ENCODE measurements at regions not wholly inside any gene's neighbourhood (a gene's known extent, or its start where the extent isn't known, plus 50 kb on each side); places are given as distances from the start of the nearest gene placed in this dataset.
"Not testable (repeated sequence)": the region's sequence is repeated elsewhere in the genome, so short reads cannot be mapped to it uniquely, and the experiment has no call there.

DNA sequence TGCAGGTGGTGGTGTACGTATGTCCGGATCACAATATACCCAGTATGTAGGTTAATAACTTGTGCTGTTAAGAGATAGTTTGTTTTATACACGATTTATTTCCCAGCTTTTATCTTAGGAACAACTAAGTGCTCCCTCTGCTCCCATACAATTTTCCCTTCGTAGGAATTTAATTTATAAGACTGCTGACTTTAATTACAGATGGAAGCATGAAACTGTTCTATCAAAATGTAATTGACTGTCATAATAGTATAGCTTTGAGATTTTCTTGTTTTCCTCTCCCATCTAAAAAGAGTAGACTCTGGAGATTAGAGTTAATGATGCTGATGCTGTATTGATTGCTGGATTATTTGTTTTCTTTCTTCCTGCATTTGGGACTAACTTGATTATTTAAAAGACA lies 370.7 kb upstream of the SGO1 start:
- DNase-seq (ENCODE audit: low read depth in 2 of 2) = no peak

DNA sequence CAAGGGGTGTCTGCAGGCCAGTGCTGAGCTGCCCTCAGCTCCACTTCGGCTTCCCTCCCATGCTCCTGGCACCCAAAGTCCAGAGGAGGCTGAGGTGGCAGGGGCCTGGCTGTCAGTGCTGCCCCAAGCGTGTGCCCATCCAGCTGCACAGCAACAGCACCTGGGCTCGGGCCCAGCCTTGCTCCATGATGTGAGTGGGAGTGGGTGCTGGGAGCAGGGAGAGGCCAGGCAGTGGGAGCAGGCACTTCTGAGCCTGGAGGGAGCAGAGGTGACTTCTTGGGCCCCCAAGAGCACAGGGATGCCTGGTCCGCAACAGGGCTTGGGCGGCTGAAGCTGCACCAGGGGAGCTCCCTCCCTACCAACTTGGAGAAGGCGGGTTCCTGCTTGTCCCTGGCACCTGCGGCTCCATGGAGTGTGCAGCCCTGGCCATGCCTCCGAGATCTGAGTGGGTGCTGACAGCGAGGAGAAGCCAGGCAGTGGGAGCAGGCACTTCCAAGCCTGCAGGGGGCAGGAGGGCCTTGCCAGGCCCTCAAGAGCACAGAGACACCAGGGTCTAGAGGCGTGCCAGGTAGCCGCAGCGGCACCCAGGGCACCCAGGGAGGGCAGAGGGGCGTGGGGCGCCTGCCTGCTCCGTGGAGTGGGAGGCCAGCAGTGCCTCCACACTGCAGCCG lies 366.7 kb upstream of the SGO1 start:
- no peak for DNase-seq (ENCODE audit: low read depth in 2 of 2)

DNA sequence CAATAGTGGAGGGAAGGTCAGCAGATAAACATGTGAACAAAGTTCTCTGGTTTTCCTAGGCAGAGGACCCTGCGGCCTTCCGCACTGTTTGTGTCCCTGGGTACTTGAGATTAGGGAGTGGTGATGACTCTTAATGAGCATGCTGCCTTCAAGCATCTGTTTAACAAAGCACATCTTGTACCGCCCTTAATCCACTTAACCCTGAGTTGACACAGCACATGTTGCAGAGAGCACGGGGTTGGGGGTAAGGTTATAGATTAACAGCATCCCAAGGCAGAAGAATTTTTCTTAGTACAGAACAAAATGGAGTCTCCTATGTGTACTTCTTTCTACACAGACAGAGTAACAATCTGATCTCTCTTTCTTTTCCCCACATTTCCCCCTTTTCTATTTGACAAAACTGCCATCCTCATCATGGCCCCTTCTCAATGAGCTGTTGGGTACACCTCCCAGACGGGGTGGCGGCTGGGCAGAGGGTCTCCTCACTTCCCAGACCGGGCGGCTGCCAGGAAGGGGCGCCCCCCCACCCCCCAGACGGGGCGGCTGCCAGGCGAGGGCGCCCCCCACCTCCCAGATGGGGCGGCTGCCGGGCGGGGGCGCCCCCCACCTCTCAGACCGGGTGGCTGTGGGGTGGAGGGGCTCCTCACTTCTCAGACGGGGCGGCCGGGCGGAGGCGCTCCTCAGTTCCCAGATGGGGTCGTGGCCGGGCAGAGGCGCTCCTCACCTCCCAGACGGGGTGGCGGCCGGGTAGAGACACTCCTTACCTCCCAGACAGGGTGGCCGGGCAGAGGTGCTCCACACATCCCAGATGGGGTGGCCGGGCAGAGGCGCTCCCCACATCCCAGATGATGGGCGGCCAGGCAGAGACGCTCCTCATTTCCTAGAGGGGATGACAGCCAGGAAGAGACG lies 361.6 kb upstream of the SGO1 start:
- DNase-seq (ENCODE audit: low read depth in 2 of 2) = not testable (repeated sequence)

DNA sequence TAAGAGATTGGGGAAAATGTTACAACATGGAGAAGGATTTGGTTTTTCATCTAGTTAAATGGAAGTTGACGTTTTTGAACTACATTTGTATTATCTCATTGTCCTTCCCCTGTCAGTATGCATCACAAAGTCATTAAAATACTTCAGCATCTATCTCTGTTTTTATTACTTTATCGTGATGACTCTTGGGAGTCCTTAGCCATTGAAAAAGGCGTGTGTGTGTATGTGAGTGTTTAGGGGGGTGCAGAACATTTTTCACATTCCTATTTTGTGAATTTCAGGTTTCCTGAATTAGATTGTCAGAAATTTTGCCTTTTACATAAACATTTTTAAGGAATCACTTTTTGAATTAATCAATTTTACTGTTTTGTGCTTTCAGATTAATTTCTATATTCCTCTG lies 360.6 kb upstream of the SGO1 start:
- no peak for DNase-seq (ENCODE audit: low read depth in 2 of 2)

DNA sequence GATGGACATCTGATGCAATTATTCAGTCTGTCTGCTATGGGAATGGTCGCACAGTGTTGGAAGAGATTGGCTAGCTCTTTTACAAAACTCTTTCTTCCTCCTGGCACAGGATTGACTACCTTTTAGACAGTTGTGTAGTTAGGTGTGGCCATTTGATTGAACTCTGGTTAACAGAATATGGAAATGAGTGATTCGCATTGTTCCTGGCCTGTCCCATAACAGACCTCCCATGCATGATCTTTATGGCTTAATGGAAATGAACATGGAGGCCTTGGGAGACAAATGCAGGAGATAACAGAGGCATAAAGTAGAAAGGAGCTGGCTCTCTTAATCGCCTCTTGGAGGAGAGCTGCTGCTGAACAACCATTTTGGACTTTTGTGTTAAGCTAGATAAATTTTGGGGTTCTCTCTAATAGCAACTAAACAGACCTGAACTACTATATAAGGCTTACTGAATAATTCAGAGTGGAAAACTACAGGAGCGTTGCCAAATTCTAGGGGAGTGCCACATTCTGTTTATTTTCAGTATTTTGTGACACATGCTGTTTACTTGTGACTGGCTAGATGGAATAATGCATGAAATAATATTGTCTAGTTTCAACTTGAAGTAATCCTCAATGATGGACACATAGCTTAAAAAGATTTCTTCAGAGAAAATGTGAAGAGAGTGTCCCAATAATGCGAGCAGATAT lies 357.7 kb upstream of the SGO1 start:
- no peak for DNase-seq (ENCODE audit: low read depth in 2 of 2)

DNA sequence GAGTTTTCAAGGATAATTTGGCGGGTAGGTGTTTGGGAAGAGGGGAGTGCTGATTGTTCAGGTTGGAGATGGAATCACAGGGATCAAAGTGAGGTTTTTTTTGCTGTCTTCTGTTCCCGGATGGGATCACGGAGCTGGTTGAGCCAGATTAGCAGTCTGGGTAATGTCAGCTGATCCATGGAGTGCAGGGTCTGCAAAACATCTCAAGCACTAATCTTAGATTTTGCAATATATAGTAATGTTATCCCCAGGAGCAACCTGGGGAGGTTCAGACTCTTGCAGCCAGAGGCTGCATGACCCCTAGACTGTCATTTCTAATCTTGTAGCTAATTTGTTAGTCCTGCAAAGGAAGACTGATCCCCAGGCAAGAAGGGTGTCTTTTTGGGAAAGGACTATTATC lies 354.1 kb upstream of the SGO1 start:
- no peak for DNase-seq (ENCODE audit: low read depth in 2 of 2)

DNA sequence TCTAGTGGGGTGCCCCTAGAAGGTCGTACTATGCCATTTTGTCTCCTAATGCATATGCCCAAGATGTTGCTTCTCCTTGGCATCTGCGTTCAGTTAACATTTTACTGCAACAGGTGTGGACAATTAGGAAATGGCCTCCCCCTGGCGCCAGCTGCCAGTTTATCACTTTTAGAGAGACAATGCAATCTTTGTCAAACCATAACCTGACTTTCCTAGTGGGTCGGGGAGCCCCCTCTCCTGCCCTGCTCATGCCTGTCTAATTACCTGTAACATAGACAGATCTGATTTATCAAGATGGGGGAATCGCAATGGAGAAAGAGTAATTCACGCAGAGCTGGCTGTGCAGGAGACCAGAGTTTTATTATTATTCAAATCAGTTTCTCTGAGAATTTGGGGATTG lies 353.7 kb upstream of the SGO1 start:
- no peak for DNase-seq (ENCODE audit: low read depth in 2 of 2)

DNA sequence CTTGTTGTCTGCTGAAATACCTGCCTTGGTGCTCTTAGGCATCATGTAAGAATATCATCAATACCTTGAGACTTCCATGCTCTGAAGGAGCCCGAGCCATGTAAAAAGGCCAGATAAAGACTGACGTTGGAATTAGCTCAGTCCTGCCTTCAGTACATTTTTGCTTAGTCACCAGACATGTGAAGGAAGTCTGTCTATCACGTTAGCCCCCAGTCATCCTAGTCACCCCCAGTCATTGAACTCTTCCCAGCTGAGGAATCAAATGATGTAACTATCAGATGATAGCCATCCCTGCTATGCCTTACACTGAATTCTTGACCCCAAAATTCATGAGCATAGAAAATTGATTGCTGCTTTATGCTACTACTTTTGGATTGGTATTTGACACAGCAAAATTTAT lies 351.2 kb upstream of the SGO1 start:
- DNase-seq (ENCODE audit: low read depth in 2 of 2) = no peak

DNA sequence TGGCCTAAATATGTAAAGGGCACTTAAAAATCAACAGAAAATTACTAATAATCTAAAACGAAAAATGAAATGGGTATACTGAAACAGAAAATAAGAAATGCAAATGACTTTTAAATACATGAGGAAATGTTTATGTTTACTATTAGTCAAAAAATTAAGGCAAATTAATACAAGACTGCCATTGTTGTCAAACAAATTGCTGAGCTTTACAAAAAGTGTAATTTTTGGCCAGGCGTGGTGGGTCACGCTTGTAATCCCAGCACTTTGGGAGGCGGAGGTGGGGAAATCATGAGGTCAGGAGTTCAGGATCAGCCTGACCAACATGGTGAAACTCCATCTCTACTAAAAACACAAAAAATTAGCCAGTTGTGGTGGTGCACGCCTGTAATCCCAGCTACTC lies 343.9 kb upstream of the SGO1 start:
- DNase-seq (ENCODE audit: low read depth in 2 of 2) = no peak

DNA sequence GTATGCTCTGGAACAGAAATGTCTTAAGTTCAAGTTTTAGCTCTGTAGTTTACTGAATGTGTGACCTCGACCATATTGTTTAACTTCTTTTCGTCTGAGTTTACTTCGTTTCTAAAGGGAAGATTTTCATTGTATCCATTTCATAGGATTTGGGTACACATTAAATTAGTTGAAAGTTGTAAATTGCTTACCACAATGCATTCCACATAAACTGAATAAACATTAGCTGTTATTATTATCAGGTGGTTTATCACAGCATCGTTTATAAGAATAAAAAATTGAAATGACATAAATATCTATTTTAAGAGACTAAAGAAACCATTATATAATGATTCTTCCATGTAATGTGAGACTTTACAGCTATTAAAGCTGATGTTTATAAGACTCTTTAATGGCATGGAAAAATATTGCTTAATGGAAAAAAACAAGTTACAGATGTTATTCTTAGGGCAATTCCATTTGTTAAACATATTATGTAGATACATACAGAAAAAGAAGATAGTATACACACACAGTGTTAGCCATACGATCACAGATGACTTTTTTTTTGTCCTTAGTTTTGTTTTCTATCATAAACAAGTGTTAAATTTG lies 342.3 kb upstream of the SGO1 start:
- no peak for DNase-seq (ENCODE audit: low read depth in 2 of 2)

DNA sequence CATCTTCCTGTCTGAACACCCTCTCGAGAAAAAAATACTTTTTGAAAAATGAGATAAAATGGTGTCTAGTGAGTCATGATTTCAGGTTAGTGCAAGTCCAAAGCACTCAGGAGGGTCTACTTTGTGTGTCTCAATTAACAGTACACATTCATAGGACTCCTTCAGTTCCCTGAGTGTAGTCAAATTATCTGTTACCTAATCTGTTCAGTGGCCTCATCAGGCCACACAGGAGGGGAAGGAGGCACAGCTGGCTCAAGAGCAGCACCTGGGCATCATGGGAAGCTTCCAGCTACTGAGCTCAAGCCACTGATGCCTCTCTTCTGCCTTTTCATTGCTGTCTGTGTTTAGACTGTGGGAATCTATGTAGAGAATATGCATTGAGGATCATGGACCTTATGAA lies 341.4 kb upstream of the SGO1 start:
- DNase-seq (ENCODE audit: low read depth in 2 of 2) = no peak

DNA sequence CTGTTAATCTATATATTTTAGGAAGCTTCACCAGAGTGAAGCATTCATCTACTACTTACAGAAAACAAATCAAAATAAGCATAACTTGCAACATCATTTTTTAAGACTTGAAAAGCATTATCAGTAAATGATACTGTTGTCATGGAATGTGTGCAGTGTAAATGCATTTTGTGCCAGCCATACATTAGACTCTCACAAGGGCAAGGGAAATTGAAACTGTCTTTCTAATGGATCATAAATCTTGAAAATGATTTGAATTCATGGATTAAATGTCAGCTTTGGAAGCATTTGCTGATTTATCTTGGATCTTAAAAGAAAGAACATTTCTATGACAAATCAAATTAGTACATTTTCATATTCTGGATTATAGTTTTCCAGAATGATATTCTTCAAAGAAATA lies 338.3 kb upstream of the SGO1 start:
- DNase-seq (ENCODE audit: low read depth in 2 of 2) = no peak

DNA sequence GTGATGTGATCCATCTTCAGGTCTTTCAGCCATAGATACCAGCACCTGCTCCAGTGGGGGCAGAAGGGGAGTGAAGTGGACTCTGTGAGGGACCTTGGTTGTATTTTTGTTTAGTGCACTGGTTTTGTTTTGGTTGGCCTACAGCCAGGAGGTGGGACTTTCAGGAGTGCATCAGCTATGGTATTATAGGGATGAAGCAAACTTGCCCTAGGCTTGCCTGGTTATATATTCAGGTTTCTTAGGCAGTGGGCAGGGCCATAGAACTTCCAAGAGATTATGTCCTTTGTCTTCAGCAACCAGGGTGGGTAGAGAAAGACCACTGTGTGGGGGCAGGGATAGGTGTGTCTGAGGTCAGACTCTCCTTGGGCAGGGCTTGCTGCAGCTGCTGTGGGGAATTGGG lies 337.3 kb upstream of the SGO1 start:
- DNase-seq (ENCODE audit: low read depth in 2 of 2) = no peak

DNA sequence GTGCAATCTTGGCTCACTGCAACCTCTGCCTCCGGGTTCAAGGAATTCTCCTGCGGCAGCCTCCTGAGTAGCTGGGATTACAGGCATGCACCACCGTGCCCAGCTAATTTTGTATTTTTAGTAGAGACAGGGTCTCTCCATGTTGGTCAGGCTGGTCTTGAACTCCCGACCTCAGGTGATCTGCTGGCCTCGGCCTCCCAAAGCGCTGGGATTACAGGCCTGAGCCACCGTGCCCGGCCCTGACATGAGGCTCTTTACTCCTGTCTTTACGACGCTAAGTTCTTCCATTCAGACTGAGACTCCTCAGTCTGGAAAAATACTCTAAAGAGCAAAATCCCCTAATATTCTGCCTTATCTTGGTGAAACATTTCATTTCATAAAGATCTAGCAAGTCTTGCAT lies 331.3 kb upstream of the SGO1 start:
- not testable (repeated sequence) for DNase-seq (ENCODE audit: low read depth in 2 of 2)

DNA sequence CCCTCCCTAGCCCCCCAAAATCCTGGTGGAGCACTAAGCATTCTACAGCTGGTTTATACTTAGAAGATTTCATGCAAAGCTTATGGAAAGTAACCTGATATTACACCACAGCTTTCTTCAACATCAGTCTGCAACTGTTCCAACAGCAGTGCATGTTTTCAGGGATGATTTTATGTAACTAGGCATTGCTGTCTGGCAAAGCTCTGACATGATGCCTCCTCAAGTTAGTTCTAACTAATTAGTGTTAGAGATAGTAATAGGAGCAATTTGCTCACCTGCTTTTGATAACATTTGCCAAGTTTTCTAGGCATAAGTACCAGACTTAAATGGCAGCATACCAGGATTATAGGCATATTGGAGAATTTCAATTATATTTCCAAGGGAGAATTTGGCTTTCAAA lies 330.3 kb upstream of the SGO1 start:
- DNase-seq (ENCODE audit: low read depth in 2 of 2) = no peak

DNA sequence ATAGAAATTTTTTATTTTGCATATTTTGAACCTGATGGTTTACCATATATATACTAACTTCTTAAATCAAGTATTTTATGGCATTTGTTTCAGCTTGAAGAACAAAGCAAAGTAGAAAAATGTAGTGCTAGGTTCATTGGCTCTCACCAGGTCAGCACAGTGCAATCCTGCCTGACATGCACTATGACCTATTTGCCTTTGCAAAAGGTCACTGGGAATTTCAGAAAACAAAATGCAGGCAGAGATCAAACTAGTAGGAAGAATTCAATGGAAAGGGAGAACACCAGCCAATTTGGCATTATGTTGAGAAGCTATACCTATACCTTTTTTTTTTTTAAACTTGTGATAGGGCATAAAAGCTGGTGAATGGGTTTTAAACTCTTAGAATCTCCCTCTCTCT lies 329.8 kb upstream of the SGO1 start:
- DNase-seq (ENCODE audit: low read depth in 2 of 2) = no peak

DNA sequence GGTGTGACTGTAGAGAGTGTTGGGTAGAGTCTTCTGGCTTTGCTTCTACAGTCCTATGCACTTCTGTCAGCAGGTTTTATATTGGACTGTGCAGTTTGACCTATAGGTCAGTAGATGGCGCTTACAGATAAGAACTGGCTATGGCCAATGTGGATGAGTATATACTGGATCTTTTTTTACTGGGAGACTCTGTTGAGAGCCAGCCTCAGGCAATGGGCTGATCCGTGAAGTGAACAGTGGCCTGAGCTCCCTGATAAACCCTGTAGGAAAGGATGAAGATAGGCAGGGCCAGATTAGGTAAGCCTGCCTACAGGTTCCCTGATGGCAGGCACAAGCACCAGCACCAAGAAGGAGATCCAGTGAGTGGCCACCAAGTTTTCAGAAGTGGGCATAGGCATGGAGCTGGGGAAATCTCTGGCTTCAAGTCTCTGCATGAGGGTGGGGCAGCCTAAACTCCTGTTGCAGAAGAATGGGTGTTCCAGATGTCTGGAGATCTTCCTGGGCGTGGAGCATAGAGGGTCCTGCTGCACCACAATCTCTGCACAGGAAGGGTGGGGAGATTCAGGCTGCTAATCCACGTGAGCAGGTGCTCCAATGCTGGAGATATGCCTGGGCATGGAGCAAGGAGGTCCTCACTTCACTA lies 326.0 kb upstream of the SGO1 start:
- no peak for DNase-seq (ENCODE audit: low read depth in 2 of 2)

DNA sequence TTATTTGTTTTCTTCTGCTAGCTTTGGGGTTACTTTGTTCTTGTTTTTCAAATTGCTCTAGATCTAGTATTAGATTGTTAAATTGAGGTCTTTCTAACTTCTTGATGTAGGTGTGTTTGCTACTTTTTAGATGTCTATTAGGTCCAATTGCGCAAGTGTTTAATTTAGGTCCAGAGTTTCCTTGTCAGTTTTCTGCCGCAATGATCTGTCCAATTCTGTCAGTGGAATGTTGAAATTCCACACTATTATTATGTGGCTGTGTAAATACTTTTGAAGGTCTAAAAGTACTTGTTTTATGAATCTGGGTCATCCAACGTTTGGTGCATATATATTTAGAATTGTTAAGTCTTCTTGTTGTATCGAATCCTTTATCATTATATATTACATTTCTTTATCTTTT lies 324.4 kb upstream of the SGO1 start:
- no peak for DNase-seq (ENCODE audit: low read depth in 2 of 2)

DNA sequence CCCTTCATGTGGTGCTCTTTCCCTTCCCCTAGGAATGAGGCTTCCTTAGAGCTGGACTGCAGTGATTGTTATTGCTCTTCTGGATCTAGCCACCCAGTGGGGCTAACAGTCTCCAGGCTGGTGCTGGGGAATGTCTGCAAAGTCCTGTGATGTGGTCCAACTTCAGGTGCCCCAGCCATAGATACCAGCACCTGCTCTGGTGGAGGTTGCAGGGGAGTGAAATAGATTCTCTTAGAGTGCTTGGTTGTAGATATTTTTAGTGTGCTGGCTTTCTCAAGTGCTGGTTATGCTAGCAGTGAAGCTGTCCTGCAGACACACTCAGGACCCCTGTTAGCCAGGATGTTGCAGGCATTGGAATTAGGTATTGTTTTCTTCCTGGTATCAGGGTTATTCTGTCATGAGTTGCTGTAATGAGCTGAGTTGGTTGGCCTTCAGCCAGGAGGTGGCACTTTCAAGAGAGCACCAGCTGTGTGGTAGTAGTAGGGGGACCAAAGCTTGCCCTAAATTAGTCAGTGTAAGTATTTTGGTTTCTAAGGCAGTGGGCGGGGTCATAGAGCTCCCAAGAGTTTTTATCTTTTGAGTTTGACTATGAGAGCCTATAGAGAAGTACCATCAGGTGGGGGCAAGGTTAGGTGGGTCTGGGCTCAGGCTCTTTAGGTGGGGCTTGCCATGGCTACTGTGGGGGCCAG lies 317.5 kb upstream of the SGO1 start:
- DNase-seq (ENCODE audit: low read depth in 2 of 2) = no peak

DNA sequence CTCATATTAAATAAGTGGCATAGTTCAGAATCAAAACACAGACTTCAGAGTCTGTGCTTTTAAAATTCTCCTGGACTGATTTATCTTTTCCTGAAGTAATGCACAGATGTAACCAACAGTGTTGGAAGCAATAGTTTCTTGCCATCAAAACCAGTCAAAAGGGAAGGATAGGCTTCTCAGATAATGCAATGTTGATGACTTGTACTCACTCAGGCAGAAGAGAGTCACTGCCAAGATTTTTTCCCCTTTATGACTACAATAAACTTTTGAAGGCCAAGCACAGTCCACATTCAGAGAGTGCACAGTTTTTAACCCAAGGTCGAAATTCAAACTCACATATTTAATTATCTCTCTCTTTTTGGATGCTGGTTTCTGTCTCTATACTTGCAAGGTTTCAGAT lies 305.0 kb upstream of the SGO1 start:
- DNase-seq (ENCODE audit: low read depth in 2 of 2) = no peak

DNA sequence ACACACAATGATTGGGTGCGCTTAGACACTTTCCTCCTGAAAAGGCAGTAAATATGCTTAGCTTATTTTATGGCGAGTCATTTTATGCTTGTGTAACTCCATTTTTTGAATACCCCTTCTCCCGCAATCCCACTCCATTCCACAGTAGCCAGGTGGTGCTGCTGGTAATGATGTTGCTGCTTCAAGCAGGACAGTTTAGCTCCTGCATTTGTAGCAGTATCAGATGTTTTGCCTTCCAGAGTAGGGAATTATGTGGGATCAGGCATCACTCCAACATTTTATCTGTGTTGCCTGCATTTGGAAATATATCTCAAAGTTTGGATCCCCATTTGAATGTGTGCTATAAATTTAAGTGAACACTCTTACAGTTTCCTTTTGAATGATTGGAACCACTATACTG lies 302.1 kb upstream of the SGO1 start:
- DNase-seq (ENCODE audit: low read depth in 2 of 2) = no peak

Measured in stimulated activated CD4-positive, alpha-beta T cell treated with anti-CD3 and anti-CD28 coated beads, Interleukin-12 subunit alpha, Interleukin-12 subunit beta, amount 100 ng/mL, for 24 hours (primary cell).